ENCODE measurements at regions not wholly inside any gene's neighbourhood (a gene's known extent, or its start where the extent isn't known, plus 50 kb on each side); places are given as distances from the start of the nearest gene placed in this dataset.

GRCh38 chr2:23157812-23158211 is 227.2 kb upstream of the KLHL29 start:
- no peaks in the 10 kb centered on the region for H4K20me1 ChIP-seq (ENCODE audit: low read depth, low read length)
- no peak for TF ChIP-seq EZH2phosphoT487 (conservative IDR thresholded peaks at IDR 0.05; ENCODE audit: low read length)
- TF ChIP-seq, protein P1, sequence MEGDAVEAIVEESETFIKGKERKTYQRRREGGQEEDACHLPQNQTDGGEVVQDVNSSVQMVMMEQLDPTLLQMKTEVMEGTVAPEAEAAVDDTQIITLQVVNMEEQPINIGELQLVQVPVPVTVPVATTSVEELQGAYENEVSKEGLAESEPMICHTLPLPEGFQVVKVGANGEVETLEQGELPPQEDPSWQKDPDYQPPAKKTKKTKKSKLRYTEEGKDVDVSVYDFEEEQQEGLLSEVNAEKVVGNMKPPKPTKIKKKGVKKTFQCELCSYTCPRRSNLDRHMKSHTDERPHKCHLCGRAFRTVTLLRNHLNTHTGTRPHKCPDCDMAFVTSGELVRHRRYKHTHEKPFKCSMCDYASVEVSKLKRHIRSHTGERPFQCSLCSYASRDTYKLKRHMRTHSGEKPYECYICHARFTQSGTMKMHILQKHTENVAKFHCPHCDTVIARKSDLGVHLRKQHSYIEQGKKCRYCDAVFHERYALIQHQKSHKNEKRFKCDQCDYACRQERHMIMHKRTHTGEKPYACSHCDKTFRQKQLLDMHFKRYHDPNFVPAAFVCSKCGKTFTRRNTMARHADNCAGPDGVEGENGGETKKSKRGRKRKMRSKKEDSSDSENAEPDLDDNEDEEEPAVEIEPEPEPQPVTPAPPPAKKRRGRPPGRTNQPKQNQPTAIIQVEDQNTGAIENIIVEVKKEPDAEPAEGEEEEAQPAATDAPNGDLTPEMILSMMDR (IDR thresholded peaks at IDR 0.05; ENCODE audit: insufficient read depth, low read length, poor library complexity, severe bottlenecking) = no peak

GRCh38 chr2:23158306-23158705 is 226.7 kb upstream of the KLHL29 start:
- Histone ChIP-seq H3K4me3 (ENCODE audit: insufficient read depth, low read length, poor library complexity, severe bottlenecking) (no peak overlapping the region), H4K20me1 (ENCODE audit: low read depth, low read length) (no peaks in the 10 kb centered on the region), H3K27ac (ENCODE audit: low read depth, low read length) (no peak overlapping the region), H3K79me2 (ENCODE audit: insufficient read depth, low read length) (no peaks in the 10 kb centered on the region), H3K9ac (ENCODE audit: low read length) (no peak overlapping the region), H2AFZ (ENCODE audit: low read depth, low read length, severe bottlenecking) (no peak overlapping the region), H3K9me2 (replicated peaks; ENCODE audit: insufficient read depth, low read length) (no peaks in the 10 kb centered on the region; the same call in 1 of the 2 replicates), H3K9me3 (ENCODE audit: insufficient read depth, low read length) (no peaks in the 10 kb centered on the region), H3K4me2 (ENCODE audit: low read depth, low read length, poor library complexity, severe bottlenecking) (no peak overlapping the region), H3K27me3 (ENCODE audit: low read length) (no peaks in the 10 kb centered on the region), H3F3A (ENCODE audit: insufficient read depth) (no peaks in the 10 kb centered on the region), H3K36me3 (ENCODE audit: low read length) (no peaks in the 10 kb centered on the region)
- no peak for TF ChIP-seq EZH2phosphoT487 (conservative IDR thresholded peaks at IDR 0.05; ENCODE audit: low read length)
- TF ChIP-seq, protein P1 (IDR thresholded peaks at IDR 0.05; ENCODE audit: insufficient read depth, low read length, poor library complexity, severe bottlenecking) = no peak

More at GRCh38 chr2:23157812-23158211, 227.2 kb upstream of the KLHL29 start:
- no peak overlapping the region for H2AFZ ChIP-seq (ENCODE audit: low read depth, low read length, severe bottlenecking)
- H3K9ac ChIP-seq (ENCODE audit: low read length) = no peak overlapping the region
- H3K9me2 ChIP-seq (replicated peaks; ENCODE audit: insufficient read depth, low read length) = no peaks in the 10 kb centered on the region; the same call in 1 of the 2 replicates
- no peak overlapping the region for H3K27ac ChIP-seq (ENCODE audit: low read depth, low read length)
- no peaks in the 10 kb centered on the region for H3K36me3 ChIP-seq (ENCODE audit: low read length)
- no peaks in the 10 kb centered on the region for H3K79me2 ChIP-seq (ENCODE audit: insufficient read depth, low read length)
- no peaks in the 10 kb centered on the region for H3F3A ChIP-seq (ENCODE audit: insufficient read depth)
- H3K4me3 ChIP-seq (ENCODE audit: insufficient read depth, low read length, poor library complexity, severe bottlenecking) = no peak overlapping the region
- no peak overlapping the region for H3K4me2 ChIP-seq (ENCODE audit: low read depth, low read length, poor library complexity, severe bottlenecking)
- no peaks in the 10 kb centered on the region for H3K27me3 ChIP-seq (ENCODE audit: low read length)
- no peaks in the 10 kb centered on the region for H3K9me3 ChIP-seq (ENCODE audit: insufficient read depth, low read length)

DNA sequence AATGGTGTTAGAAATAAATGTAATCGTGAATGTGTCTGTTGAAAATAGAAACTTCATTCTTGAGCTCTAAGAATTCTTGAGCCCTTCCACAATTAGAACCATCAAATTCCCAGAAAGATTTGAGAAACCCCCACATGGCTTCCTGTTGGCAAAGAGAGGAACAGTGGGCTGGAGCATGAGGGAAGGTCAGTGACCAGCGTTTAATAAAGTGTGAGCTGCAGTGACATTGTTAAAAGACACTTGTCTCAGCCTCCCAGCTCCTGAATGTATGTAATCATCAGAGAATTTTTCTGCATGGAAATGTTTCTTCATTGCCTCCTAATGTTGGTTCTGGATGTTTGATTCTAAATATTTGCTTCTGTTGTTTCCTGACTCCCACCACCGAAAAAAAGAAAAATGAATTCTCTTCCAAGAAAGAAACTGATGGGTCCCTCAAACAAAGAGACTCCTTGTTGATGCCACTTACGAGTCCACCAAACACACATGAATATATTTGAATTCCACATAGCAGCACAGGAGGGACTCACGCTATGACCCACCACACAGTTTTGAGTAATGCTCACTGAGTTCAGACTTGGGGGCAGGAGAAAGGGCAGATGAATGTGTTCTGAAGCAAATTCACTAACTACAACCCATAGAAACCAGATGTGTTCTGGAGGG is 225.1 kb upstream of the KLHL29 start:
- Histone ChIP-seq H3K9me3 (ENCODE audit: insufficient read depth, low read length) (no peaks in the 10 kb centered on the region), H4K20me1 (ENCODE audit: low read depth, low read length) (no peaks in the 10 kb centered on the region), H3K4me3 (ENCODE audit: insufficient read depth, low read length, poor library complexity, severe bottlenecking) (no peak overlapping the region), H3K27ac (ENCODE audit: low read depth, low read length) (no peak overlapping the region), H3K79me2 (ENCODE audit: insufficient read depth, low read length) (no peaks in the 10 kb centered on the region), H3K9ac (ENCODE audit: low read length) (no peak overlapping the region), H3K4me2 (ENCODE audit: low read depth, low read length, poor library complexity, severe bottlenecking) (no peak overlapping the region), H3K9me2 (replicated peaks; ENCODE audit: insufficient read depth, low read length) (no peaks in the 10 kb centered on the region; the same call in 1 of the 2 replicates), H2AFZ (ENCODE audit: low read depth, low read length, severe bottlenecking) (no peak overlapping the region), H3F3A (ENCODE audit: insufficient read depth) (no peaks in the 10 kb centered on the region), H3K36me3 (ENCODE audit: low read length) (no peaks in the 10 kb centered on the region), H3K27me3 (ENCODE audit: low read length) (no peaks in the 10 kb centered on the region)
- TF ChIP-seq EZH2phosphoT487 (conservative IDR thresholded peaks at IDR 0.05; ENCODE audit: low read length) = no peak
- TF ChIP-seq, protein P1 (IDR thresholded peaks at IDR 0.05; ENCODE audit: insufficient read depth, low read length, poor library complexity, severe bottlenecking) = no peak
